GM21447 (cell line): ENCODE measurements at regions not wholly inside any gene's neighbourhood (a gene's known extent, or its start where the extent isn't known, plus 50 kb on each side); places are given as distances from the start of the nearest gene placed in this dataset.

Source experiments
- ATAC-seq: cut with Tn5 transposase; IDR thresholded peaks from one replicate; pipeline ENCODE4 v1.9.1; 2021; ENCODE audit not compliant: unreplicated experiment

GRCh38 chr2:239693761-239694415 lies 293.1 kb upstream of the HDAC4 start:
- ATAC-seq = no peak

GRCh38 chr2:239693330-239693729 lies 292.5 kb upstream of the HDAC4 start:
- no peak for ATAC-seq

GRCh38 chr2:239692919-239693318 lies 292.1 kb upstream of the HDAC4 start:
- no peak for ATAC-seq

DNA sequence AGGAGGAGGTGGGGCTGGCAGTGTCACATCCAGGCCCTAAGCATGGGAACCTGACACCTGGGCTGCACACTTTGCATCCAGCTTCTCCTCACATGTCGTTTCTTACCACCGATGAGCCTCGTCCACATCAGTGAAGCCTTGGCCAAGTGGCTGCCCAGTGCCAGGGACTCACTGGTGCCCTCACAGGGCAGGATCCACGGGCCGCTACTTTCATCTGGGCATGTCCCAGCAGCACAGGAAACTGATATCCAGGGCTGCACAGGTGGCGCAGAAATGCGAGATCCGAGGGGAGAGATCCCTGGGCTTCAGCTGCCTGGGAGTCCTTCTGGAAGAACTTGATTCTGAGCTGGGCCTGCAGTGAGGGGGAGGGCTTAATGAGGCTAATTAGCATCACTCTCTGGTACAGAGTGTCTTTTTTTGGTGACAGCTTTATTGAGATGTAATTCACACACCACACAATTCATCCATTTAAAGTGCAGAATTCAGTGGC lies 291.6 kb upstream of the HDAC4 start:
- ATAC-seq = no peak

DNA sequence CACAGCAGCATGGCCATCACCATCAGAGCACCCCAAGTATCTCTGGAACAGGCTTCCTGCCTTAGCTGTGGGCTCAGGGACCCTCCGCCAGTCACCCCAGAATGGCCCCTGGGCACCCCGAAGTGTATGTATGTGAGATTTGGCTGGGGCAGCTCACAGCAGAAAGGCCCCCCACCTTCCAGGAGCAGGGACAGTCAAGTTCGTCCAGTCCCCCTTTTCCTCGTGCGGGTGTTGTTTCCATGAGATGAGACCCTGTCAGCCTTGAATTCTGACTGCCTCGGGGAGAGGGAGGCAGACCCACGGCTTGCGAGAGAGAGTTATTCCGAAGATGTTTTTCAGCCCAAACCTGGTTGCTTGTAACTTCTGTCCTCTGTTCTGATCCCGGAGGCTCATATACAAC lies 290.9 kb upstream of the HDAC4 start:
- ATAC-seq = no peak

- no peak for ATAC-seq
Measured at GRCh38 chr2:239690651-239691631, 290.1 kb upstream of the HDAC4 start.

DNA sequence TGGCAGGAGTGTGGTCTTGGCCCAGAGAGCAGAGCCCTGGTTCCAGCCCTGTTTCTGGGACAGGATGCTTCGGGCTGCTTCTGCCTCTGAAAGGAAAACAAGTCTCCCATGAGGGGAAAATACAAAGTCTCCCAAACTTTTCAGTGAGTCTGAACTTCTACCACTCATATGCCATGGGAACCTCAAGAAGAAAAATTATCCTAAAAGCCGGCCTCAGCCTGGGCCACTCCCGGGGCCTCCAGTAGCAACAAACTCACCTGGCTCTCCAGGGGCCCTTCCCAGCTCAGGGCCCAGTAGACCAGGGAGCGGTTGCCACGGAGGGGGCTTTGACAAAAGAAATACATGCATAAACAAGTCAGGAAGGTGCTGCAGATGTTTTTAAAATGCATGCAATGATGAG lies 289.2 kb upstream of the HDAC4 start:
- no peak for ATAC-seq

- ATAC-seq = no peak
Measured at GRCh38 chr2:239689410-239689809, 288.6 kb upstream of the HDAC4 start.

GRCh38 chr2:239688840-239689239 lies 288.0 kb upstream of the HDAC4 start:
- no peak for ATAC-seq

DNA sequence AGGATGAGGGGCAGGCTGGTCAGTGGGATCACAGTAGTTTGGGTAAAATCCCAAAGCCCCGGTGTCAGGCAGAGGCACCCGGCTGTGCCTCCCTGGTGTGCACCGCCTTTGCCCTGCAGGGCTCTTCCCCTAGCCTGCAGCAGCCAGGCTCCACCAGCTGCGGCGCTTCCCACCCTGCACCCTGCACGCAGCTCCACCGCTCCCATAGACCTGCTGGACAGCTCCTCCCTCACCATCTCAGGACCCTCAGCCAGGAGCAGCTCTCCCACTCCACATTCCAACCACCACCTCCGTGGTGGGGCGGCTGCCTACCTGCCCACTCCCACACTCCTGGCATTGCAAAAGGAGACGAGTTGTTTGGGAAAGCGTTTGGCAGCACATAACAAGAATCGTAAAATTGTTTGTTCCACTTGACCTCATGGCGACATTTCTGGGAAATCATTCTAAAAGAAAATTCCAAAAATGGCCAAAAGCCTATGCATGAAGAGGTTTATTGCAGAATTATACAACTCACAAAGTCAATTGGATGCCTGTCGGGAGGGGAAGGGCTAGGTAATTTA lies 287.4 kb upstream of the HDAC4 start:
- no peak for ATAC-seq

DNA sequence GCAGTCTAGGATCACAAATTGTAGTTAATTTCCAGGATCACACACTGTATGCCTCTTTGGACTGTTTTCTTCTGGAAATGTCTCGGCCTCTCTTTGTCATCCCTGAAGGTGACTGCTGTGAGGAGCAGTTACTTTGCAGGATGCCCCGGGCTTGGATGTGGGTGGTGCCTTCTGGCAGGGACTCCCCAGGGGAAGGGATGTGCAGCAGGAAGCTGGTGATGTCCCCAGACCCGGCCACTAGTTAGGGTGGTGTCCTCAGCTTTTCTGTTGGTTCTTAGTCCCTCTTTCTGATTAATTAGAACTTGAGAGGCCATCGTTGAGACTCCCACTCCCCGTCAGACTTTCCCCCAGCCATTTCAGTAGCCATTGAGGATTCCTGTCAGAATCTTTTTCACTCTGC lies 286.6 kb upstream of the HDAC4 start:
- ATAC-seq = no peak

DNA sequence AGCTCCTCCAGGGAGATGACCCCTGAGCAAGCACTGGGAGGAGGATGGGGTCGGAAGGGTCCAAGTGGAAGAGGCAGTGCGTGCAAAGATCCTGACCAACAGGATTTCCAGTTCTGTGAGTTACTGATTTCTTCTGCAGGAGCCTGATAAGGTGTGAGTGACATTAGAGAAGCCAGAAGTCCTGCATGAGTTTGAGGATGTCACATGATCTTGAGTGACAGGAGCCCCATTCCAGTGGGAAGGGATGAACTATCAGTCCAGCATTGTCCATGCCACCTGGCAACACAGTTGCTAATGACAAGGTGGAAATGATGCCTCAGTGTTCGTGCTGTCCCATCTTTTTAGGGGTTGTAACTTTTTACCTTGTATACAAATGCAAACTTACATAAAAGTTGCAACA lies 285.1 kb upstream of the HDAC4 start:
- no peak for ATAC-seq

GRCh38 chr2:239685556-239685955 lies 284.7 kb upstream of the HDAC4 start:
- ATAC-seq = no peak

GRCh38 chr2:239684996-239685395 lies 284.2 kb upstream of the HDAC4 start:
- no peak for ATAC-seq

DNA sequence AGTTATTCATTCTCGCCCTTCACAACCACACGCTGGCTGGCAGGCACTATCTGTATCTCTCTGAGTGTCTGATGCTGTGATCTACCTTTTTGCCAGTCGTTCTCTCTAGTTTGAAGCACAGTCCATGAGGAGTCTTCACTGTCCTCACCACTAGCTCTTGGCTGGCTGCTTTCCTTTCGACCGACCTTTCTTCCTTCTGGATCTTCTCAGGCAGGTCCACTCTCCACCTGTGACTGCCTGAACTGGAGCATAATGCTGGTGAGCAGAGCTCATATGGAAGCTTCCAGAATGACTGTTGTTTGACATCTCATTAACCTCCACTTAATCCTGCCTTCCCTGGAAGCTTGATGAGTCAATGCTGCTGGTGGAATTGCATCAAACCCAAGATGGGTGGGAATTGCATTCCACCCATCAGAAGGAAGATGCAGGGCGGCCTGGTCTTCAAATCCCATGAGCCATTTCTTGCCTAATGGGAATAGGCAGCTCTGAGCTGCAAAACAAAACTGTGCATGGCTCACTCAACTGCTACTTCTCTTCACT lies 283.5 kb upstream of the HDAC4 start:
- ATAC-seq = no peak

DNA sequence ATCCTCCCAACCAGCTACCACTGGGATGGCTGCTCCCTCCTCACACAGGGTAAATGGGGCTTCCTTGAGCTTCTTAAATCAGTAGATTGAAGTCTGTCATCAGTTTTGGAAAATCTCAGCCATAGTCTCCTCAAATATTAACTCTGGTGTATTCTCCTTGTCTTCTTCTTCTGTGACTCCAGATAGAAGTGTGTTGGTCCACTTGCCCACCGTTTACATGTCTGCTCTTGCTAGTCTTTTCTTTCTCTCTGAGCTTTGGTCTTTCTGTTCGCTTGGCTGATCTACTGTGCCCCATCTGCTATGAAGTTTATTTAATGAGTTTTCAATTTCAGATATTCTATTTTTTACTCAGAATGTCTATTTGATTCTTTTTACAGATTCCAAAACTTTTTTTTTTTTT lies 281.7 kb upstream of the HDAC4 start:
- ATAC-seq = no peak

DNA sequence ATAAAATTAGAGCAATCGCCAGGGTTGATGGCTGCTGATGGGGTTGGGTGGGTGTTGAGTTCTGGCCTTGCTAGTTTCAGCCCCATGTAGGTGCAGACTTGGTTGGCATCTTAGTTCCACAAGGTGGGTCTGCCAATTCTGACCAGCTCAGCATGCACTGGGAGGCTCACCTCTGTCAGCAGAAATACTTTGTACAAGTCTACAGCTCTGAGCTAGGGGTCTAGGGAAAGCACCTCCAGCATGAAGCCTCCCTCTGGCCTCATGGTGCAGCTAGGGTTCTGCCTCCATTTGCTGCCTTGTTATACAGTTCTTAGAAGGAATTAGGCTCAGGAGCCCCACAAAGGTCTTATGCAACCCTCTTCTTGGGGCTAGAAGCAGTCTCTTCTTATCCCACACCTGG lies 278.9 kb upstream of the HDAC4 start:
- ATAC-seq = no peak

DNA sequence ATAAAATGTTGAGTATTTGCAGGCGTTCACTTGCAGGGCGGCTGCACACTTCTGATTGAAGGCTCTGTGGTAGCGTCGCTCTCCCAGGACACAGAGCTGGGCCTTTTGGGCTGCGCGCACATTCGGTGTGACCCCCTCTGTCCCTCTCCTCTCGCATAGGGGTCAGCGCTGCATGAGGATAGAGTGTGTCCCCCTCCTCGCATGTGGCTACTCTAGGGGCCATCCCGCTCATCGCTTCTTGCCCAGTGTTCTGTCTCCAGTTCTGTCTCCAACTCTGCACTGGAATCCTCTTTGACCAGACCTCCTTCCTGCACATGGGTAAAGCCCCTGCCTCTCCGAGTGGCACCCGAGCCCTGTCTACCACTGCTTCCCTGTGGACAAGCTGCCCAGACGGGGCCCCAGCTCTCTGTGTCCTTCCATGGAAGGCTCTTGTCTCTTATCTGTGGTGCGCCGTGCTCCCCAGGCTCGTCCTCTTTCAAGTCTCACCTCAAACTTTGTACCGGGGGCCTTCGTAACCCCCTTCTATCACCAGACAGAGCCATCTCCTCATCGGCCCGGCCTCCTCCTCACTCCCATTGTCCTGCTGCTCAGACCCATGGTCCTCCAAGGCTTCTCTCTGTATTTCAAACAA lies 278.0 kb upstream of the HDAC4 start:
- ATAC-seq = no peak

DNA sequence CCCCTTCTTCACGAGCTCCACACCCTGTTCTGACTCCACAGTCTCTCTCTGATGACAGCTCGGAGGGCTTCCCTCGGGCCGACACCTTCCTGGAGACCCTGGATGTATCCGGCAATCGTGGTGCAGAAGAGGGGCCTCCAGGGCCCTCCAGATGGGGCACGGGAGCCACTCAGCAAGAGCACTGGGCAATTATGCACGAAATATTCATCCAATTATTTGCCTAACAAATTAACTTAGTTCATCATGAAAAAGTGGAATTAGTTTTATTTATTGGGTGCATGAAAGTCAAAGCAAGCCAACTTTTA lies 277.3 kb upstream of the HDAC4 start:
- ATAC-seq = no peak

DNA sequence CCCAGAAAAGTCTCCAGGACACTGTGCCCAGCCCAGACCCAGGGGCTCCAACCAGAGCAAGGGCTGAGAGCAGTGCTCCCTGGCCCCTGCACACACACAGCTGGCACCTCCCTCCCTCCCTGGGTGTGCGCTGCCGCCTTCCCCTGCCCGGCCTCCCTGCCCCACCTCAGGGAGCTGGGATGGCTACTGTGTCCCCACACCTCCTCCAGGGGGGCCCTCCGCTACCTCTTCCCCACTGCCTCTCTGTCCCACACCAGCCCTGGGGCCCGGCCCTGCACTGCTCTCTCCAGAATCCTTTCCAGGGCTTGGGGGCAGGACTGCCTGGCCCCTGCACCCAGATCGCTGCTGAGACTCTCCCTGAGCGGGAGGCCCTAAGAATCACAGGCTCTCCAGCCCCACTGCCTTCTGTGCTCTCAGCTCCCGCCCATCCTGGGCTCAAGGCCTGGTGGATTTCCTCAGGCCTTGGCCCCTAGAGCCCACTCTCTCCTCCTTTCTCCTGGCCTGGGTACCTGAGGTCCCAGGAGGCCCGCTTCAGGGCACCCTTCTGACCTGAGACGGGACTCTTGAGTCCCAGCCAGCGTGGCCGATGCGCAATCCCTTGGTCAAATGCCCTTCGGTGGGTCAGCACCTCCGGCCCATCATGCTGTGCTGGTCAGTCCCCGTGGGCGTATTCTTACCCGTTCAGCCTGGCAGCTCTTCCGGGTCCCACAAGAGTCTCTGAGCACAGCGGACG lies 276.8 kb upstream of the HDAC4 start:
- ATAC-seq = no peak
